G401 (cell line): ENCODE measurements at regions not wholly inside any gene's neighbourhood (a gene's known extent, or its start where the extent isn't known, plus 50 kb on each side); places are given as distances from the start of the nearest gene placed in this dataset.
"Not testable (repeated sequence)": the region's sequence is repeated elsewhere in the genome, so short reads cannot be mapped to it uniquely, and the experiment has no call there.

Experiments
- DNase-seq: peaks from one replicate; pipeline ENCODE4 v3.0.0-alpha.2; 2015; ENCODE audit warnings: low spot score
- in situ Hi-C: cut with HindIII; loops from 2 replicates; pipeline ENCODE4 v1.10.0; 2016; ENCODE audit warnings: low sequenced_read_pairs, mixed read lengths

- no peak for DNase-seq
- in situ Hi-C loops: no loop called here
Measured at GRCh38 chr2:136715146-136715545, 50.2 kb upstream of the THSD7B start.

- in situ Hi-C loops: no loop called here
- DNase-seq: no peak
Measured at GRCh38 chr2:136714452-136714951, 50.8 kb upstream of the THSD7B start.

DNA sequence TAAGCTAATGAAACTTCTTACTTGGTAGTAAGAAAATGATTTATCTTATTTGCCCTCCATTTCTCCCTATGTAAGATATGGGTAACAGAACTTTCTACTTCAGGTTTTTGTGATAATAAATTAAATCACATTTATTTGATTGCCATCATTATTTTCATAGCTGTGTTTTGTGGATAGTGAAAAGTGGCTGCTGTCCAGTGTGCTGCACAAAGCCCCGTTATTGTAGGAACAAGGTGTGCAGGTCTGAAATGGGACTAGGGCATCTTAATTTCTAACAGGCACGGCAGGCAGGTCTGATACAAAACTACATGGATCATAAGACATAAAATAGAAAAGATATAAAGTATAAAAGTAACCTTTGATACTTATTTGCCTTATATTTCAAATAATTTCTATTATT lies 51.6 kb upstream of the THSD7B start:
- DNase-seq: no peak
- in situ Hi-C loops: no loop called here

- in situ Hi-C loops: no loop called here
- no peak for DNase-seq
Measured at GRCh38 chr2:136705336-136705735, 60.0 kb upstream of the THSD7B start.

- in situ Hi-C loops: no loop called here
- no peak for DNase-seq
Measured at GRCh38 chr2:136703214-136703613, 62.1 kb upstream of the THSD7B start.

- no peak for DNase-seq
Measured at GRCh38 chr2:136696438-136696837, 68.9 kb upstream of the THSD7B start.

GRCh38 chr2:136693966-136694365 lies 71.4 kb upstream of the THSD7B start:
- no peak for DNase-seq
- in situ Hi-C loops: no loop called here

More at GRCh38 chr2:136696438-136696837, 68.9 kb upstream of the THSD7B start:
- in situ Hi-C loops: no loop called here

- in situ Hi-C loops, DNase-seq: not testable (repeated sequence)
Measured at GRCh38 chr2:136680079-136680478, 85.3 kb upstream of the THSD7B start.

DNA sequence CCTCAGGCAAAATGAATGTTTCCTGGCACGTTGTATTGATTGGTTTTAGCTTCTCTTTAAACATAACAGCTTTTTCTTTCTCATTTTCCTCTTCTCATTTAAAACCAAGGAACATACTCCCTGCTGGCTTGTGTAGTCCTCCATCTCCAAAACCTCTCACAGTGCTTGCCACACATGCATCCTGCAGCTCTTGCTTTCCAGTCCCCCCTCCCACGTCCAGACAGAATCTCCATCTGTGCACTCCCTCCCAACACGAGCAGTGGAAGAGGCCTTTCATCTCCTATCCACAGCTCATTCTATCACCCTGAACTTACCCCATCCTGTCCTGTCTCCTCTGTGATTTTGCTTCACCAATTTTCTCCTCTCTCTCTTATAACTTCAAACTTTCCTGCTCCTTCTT lies 99.6 kb upstream of the THSD7B start:
- in situ Hi-C loops: no loop called here
- peak; percentile 44 for DNase-seq

DNA sequence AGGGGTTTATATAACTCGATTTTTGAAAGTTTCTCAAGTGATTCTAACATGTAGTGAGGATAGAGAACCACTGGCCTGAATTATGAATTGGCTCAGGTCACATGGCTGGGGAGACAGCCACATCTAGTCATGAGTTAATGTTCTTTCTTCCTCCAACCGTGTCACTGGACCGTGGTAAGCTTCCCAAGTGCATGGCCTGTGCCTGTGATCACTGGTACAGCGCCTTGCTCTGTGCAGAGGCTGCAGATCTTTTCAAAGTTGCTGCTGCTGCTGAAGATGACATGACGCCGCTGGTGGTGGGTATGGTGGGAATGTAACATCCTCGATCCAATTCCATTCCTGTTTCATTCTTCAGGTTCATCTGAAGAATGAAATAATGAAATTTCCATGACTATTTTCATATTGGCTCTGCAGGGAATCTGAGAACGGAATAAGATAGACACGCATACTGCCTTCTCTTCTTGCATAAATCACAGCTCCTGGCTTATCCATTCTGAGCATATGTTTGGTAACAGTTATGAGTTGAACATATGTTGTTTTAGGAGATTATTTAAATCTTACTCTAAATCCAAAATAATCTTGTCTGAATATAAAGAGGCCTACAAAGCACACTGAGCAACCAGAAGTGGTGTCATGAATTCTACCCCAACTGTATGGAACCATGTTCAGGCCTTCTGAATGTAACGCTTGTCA lies 100.5 kb upstream of the THSD7B start:
- in situ Hi-C loops: no loop called here
- DNase-seq: no peak

GRCh38 chr2:136658201-136658600 lies 107.1 kb upstream of the THSD7B start:
- no peak for DNase-seq
- in situ Hi-C loops: no loop called here

GRCh38 chr2:136653861-136654260 lies 111.5 kb upstream of the THSD7B start:
- in situ Hi-C loops: no loop called here
- DNase-seq: no peak

DNA sequence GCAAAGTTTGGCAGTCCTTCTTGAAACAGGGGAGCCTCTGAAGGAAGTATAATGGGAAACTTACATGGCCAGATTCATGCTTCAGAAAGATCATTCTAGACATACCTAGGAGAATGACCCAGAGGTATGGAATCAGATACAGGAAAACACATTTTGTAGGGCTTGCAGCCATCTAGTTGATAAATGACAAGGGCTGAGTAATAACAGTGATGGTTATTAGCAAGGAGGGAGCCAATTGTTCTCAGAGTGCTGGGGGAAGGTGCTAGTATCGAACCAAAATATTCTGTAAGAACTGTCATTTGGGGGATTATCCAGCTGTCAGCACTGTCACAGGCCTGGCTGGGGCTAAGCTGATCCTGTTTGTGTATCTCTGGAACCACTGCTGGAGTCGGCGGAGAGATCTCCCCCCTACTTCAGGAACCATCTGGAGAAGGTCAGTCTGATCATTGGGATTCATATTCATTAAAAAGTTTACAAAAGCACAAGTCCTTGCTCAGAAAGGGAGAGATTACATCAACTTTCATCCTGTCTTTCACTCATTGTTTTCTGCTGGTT lies 113.8 kb upstream of the THSD7B start:
- in situ Hi-C loops: no loop called here
- no peak for DNase-seq

DNA sequence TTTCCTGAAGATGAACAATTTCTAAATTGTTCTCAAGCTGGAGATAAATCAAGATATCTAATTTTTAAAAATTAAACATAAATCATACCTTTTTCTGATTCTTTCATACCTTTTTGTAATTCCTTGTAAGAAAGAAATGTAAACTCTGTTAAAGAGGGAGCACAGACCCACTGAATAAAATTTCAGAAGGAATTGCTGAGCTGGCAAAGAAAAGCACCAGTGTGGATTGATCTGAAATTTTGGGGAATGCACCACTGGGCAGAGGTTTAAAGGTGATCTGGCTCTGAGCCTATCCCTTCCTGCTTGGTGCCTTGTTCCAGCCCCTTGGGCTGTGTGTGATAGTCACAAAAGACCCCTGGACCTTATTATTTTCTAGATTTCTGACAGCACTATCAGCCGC lies 118.3 kb upstream of the THSD7B start:
- in situ Hi-C loops: no loop called here
- no peak for DNase-seq

DNA sequence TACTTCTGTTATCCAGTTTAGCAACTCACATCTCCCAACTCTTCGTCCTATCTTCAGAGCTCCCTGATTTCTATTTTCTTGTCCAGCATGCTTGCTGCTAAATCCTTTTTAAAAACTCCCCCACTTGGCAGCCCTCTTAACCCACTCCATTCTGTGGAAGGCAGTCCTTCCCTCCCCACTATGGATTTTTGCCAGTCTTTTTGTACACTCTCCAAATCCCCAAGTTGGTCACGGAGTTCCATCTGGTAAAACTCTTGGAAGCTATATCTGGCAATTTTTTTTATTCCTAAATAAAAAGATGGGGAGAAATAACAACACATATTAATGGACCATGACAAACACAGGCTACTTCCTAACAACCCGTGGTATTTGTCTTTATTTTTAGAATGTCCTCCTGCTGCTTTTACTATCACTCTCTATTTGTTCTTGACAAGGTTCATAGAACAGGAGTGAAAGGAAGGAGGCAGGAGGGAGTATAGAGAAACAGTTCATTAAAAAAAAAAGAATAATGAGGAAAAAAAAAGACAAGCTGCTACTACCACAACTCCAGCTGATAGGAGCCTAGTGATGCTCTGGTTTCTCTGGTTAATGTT lies 120.0 kb upstream of the THSD7B start:
- in situ Hi-C loops: no loop called here
- no peak for DNase-seq

DNA sequence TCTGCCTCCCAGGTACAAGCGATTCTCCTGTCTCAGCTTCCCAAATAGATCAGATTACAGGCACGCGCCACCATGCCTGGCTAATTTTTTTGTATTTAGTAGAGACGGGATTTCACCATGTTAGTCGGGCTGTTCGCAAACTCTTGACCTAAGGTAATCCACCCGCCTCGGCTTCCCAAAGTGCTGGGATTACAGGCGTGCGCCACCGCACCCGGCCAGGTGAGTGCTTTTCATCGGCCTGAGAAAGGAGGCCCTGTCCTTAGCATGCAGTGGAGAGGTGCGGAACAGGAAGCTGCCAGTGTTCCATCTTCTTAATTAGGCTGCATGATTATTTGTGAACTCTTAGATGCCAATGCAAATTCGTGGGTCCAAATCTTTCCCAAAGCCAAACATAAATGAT lies 125.7 kb upstream of the THSD7B start:
- no peak for DNase-seq
- in situ Hi-C loops: no loop called here

DNA sequence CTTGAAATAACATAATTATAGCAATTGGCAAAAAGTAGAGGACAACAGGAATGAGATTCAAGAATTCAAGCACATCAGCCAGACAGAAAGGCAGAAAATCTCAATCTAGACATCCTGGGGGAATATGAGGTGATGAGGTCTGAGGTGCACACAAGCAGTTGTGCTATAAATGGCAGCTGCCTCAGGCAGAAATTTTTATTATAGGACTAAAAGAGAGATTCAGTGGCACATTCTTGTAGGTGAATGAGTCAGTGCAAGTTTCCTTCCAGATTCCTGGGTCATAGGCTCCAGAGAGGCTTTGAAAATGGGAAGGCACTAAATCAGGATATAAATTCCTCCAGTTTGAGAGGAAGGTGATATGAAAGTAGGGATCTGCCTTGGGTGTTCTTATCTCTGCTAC lies 127.2 kb upstream of the THSD7B start:
- DNase-seq: no peak
- in situ Hi-C loops: no loop called here

- DNase-seq: no peak
- in situ Hi-C loops: no loop called here
Measured at GRCh38 chr2:136637402-136637801, 127.9 kb upstream of the THSD7B start.

DNA sequence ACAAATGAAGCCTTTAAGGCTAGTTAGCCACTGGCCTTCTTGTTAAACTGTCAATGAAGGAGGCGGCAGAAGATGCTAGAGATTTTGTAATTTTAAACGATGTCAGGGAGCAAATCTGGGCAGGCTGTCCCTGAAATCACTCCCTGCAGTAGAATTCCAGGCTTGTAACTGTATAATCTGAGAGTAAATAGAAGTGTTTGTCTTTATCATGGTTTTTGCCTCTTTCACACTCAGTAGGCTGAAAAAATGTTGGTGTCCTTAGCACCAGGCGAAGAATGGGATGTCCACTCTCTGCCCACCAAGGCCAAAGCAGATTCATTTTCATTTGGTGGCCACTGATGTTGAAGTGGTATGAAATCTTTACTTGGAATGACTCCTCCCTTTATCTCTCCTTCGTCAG lies 136.9 kb upstream of the THSD7B start:
- DNase-seq: no peak
- in situ Hi-C loops: no loop called here

- no peak for DNase-seq
- in situ Hi-C loops: no loop called here
Measured at GRCh38 chr2:136613096-136613495, 152.2 kb upstream of the THSD7B start.

- DNase-seq: no peak
- in situ Hi-C loops: no loop called here
Measured at GRCh38 chr2:136612079-136612478, 153.3 kb upstream of the THSD7B start.
